SH-SY5Y (cell line): ENCODE measurements at regions not wholly inside any gene's neighbourhood (a gene's known extent, or its start where the extent isn't known, plus 50 kb on each side); places are given as distances from the start of the nearest gene placed in this dataset.

ENCODE experiments used
- GATA2 ChIP-seq: IDR thresholded peaks from 2 replicates; pipeline ENCODE4 v1.6.1; 2011; ENCODE audit warnings: mild to moderate bottlenecking, low read depth, low read length
- GATA3 ChIP-seq: IDR thresholded peaks from 2 replicates; pipeline ENCODE4 v1.6.1; 2011; ENCODE audit warnings: low read depth, mild to moderate bottlenecking, low read length, moderate library complexity

DNA sequence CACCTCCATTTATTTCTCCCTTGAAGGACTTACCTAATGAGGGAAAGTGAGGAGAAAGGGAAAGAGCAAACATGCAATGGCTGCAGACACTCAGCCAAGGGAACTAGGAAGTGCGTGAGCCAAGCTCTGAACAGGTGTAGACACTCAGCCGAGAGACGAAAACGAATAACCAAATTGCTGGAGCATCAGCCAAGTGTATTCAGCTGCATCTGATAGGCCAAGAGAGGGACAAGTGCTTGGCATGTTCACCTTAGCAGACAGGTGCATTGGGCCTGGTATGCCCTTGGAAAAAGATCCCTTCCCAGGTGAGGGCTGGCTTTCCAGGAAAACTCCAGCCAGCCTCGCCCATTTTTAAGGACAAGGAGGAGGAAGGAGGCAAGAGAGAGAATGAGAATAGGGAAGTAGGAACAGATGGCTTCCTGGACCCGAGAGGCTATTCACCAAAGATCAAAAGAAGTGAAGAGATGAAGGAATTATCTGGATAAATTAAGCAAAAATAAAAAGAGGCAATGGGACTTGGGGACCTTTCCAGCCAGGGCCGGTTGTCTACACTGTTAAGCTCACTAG, 184.7 kb downstream of the TOMM20 start:
- no peak for TF ChIP-seq GATA2
- no peak for TF ChIP-seq GATA3
